HEK293 (cell line): ENCODE measurements at regions not wholly inside any gene's neighbourhood (a gene's known extent, or its start where the extent isn't known, plus 50 kb on each side); places are given as distances from the start of the nearest gene placed in this dataset.

Experiments used
- BCL11B ChIP-seq: fragments of 450-650 bp; formaldehyde crosslinking; IDR thresholded peaks from 2 replicates; pipeline ENCODE4 v1.5.1; 2016; ENCODE audit warnings: low read depth, missing biosample characterization, missing genetic modification characterization
- TCF7L2 ChIP-seq: IDR thresholded peaks from 2 replicates; pipeline ENCODE4 v1.6.1; 2011; ENCODE audit warnings: low read depth, mild to moderate bottlenecking, inconsistent platforms, low read length, moderate library complexity, borderline replicate concordance
- ZBTB8A ChIP-seq: fragments of 450-650 bp; formaldehyde crosslinking; IDR thresholded peaks from 2 replicates; pipeline ENCODE4 v1.5.1; 2016; ENCODE audit warnings: missing biosample characterization, missing genetic modification characterization
- ZNF138 ChIP-seq: fragments of 450-650 bp; formaldehyde crosslinking; IDR thresholded peaks from 2 replicates; pipeline ENCODE4 v1.5.1; 2016; ENCODE audit warnings: missing biosample characterization, missing genetic modification characterization, borderline replicate concordance
- ZNF24 ChIP-seq: fragments of 450-650 bp; formaldehyde crosslinking; IDR thresholded peaks from 2 replicates; pipeline ENCODE4 v1.5.1; 2016; ENCODE audit warnings: missing biosample characterization, missing genetic modification characterization
- ZNF248 ChIP-seq: fragments of 450-650 bp; formaldehyde crosslinking; IDR thresholded peaks from 2 replicates; pipeline ENCODE4 v1.5.1; 2017; ENCODE audit warnings: missing biosample characterization, missing genetic modification characterization
- ZNF335 ChIP-seq: fragments of 450-650 bp; formaldehyde crosslinking; conservative IDR thresholded peaks from 2 replicates; pipeline ENCODE4 v1.5.1; 2016; ENCODE audit warnings: missing biosample characterization, missing genetic modification characterization
- ZNF366 ChIP-seq: fragments of 450-650 bp; formaldehyde crosslinking; conservative IDR thresholded peaks from 2 replicates; pipeline ENCODE4 v1.5.1; 2016; ENCODE audit warnings: missing biosample characterization, missing genetic modification characterization
- ZNF416 ChIP-seq: fragments of 450-650 bp; formaldehyde crosslinking; IDR thresholded peaks from 2 replicates; pipeline ENCODE4 v1.5.1; 2016; ENCODE audit warnings: missing biosample characterization, missing genetic modification characterization
- ZNF530 ChIP-seq: fragments of 450-650 bp; formaldehyde crosslinking; IDR thresholded peaks from 2 replicates; pipeline ENCODE4 v1.5.1; 2016; ENCODE audit warnings: low read depth, missing biosample characterization, missing genetic modification characterization
- TF ChIP-seq, protein P1 (sequence below): fragments of 450-650 bp; formaldehyde crosslinking; IDR thresholded peaks from 2 replicates; pipeline ENCODE4 v1.5.1; 2016; ENCODE audit warnings: missing biosample characterization, missing genetic modification characterization
- TF ChIP-seq, protein P2 (sequence below): fragments of 450-650 bp; formaldehyde crosslinking; IDR thresholded peaks from 2 replicates; pipeline ENCODE4 v1.5.1; 2016; ENCODE audit warnings: missing biosample characterization, missing genetic modification characterization
- TF ChIP-seq, protein P3 (sequence below): fragments of 450-650 bp; formaldehyde crosslinking; IDR thresholded peaks from 2 replicates; pipeline ENCODE4 v1.5.1; 2016; ENCODE audit warnings: missing biosample characterization, missing genetic modification characterization
- TF ChIP-seq, protein P4 (sequence below): fragments of 450-650 bp; formaldehyde crosslinking; IDR thresholded peaks from 2 replicates; pipeline ENCODE4 v1.5.1; 2016; ENCODE audit warnings: missing biosample characterization, missing genetic modification characterization

DNA sequence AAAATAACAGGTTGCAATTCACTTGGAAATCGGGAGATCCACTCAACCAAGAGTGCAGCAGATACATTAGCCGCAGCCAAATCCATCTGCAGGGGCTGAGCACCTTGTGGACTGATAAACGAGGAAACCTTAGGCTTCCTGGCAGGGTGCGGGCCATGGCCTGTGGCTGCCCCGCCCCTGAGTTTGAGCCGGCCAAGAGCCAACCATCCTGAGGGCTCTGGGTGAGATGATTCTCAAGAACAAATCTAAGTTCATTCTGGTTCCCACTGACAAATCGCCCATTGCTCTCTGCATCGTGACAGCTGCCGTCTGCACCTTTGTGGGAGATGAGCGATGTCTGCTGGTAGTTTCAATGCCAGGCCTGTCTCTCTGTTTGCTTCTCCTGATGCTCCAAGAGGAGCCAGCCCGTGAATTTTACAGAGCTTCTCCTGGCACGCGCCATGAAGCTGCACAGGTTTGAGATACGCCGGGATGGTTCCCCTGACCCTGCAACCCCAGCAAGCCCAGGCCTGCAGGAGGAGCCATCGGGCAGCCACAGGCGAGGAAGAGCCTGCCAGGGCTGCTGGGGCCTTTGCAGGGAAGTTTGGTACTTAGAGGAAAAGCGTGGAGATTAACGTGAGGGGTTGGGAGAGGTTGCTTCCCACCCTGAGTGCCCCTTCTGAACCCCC is 154.0 kb downstream of the OLFM1 start:
- TF ChIP-seq ZNF335 (tag by site-specific recombination) (no peak), ZNF24 (tag by site-specific recombination) (no peak), ZNF366 (tag by site-specific recombination) (no peak), BCL11B (tag by site-specific recombination) (no peak), TCF7L2 (no peak), ZNF530 (tag by site-specific recombination) (no peak), ZNF416 (tag by site-specific recombination) (no peak), ZNF138 (tag by site-specific recombination) (no peak), ZBTB8A (tag by site-specific recombination) (no peak), ZNF248 (no peak)
- TF ChIP-seq, protein P1, sequence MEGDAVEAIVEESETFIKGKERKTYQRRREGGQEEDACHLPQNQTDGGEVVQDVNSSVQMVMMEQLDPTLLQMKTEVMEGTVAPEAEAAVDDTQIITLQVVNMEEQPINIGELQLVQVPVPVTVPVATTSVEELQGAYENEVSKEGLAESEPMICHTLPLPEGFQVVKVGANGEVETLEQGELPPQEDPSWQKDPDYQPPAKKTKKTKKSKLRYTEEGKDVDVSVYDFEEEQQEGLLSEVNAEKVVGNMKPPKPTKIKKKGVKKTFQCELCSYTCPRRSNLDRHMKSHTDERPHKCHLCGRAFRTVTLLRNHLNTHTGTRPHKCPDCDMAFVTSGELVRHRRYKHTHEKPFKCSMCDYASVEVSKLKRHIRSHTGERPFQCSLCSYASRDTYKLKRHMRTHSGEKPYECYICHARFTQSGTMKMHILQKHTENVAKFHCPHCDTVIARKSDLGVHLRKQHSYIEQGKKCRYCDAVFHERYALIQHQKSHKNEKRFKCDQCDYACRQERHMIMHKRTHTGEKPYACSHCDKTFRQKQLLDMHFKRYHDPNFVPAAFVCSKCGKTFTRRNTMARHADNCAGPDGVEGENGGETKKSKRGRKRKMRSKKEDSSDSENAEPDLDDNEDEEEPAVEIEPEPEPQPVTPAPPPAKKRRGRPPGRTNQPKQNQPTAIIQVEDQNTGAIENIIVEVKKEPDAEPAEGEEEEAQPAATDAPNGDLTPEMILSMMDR (tag by site-specific recombination), result no peak
- TF ChIP-seq, protein P2, sequence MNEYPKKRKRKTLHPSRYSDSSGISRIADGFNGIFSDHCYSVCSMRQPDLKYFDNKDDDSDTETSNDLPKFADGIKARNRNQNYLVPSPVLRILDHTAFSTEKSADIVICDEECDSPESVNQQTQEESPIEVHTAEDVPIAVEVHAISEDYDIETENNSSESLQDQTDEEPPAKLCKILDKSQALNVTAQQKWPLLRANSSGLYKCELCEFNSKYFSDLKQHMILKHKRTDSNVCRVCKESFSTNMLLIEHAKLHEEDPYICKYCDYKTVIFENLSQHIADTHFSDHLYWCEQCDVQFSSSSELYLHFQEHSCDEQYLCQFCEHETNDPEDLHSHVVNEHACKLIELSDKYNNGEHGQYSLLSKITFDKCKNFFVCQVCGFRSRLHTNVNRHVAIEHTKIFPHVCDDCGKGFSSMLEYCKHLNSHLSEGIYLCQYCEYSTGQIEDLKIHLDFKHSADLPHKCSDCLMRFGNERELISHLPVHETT, result no peak
- TF ChIP-seq, protein P3, sequence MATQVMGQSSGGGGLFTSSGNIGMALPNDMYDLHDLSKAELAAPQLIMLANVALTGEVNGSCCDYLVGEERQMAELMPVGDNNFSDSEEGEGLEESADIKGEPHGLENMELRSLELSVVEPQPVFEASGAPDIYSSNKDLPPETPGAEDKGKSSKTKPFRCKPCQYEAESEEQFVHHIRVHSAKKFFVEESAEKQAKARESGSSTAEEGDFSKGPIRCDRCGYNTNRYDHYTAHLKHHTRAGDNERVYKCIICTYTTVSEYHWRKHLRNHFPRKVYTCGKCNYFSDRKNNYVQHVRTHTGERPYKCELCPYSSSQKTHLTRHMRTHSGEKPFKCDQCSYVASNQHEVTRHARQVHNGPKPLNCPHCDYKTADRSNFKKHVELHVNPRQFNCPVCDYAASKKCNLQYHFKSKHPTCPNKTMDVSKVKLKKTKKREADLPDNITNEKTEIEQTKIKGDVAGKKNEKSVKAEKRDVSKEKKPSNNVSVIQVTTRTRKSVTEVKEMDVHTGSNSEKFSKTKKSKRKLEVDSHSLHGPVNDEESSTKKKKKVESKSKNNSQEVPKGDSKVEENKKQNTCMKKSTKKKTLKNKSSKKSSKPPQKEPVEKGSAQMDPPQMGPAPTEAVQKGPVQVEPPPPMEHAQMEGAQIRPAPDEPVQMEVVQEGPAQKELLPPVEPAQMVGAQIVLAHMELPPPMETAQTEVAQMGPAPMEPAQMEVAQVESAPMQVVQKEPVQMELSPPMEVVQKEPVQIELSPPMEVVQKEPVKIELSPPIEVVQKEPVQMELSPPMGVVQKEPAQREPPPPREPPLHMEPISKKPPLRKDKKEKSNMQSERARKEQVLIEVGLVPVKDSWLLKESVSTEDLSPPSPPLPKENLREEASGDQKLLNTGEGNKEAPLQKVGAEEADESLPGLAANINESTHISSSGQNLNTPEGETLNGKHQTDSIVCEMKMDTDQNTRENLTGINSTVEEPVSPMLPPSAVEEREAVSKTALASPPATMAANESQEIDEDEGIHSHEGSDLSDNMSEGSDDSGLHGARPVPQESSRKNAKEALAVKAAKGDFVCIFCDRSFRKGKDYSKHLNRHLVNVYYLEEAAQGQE (tag by site-specific recombination), result no peak
- TF ChIP-seq, protein P4, sequence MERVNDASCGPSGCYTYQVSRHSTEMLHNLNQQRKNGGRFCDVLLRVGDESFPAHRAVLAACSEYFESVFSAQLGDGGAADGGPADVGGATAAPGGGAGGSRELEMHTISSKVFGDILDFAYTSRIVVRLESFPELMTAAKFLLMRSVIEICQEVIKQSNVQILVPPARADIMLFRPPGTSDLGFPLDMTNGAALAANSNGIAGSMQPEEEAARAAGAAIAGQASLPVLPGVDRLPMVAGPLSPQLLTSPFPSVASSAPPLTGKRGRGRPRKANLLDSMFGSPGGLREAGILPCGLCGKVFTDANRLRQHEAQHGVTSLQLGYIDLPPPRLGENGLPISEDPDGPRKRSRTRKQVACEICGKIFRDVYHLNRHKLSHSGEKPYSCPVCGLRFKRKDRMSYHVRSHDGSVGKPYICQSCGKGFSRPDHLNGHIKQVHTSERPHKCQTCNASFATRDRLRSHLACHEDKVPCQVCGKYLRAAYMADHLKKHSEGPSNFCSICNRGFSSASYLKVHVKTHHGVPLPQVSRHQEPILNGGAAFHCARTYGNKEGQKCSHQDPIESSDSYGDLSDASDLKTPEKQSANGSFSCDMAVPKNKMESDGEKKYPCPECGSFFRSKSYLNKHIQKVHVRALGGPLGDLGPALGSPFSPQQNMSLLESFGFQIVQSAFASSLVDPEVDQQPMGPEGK (tag by site-specific recombination), result no peak
